Memory B cell (primary cell): ENCODE measurements at regions not wholly inside any gene's neighbourhood (a gene's known extent, or its start where the extent isn't known, plus 50 kb on each side); places are given as distances from the start of the nearest gene placed in this dataset.
"Not testable (repeated sequence)": the region's sequence is repeated elsewhere in the genome, so short reads cannot be mapped to it uniquely, and the experiment has no call there.

Experiments
- ATAC-seq: fragments of 150-1000 bp; cut with Tn5 transposase; 2 replicates; pipeline ENCODE4 v1.10.0; 2021; ENCODE audit warnings: low read depth, mild to moderate bottlenecking, moderate library complexity
- DNase-seq, 2 donors: peaks; one replicate each; pipeline ENCODE4 v3.0.0; 2022; ENCODE audit warnings: low spot score in 2 of 2
- H3K27ac Mint-ChIP-seq: one replicate; pipeline ENCODE4 v1.8.0; 2022; ENCODE audit warnings: mild to moderate bottlenecking, moderate library complexity, mixed read lengths
- H3K27me3 Mint-ChIP-seq: one replicate; pipeline ENCODE4 v1.8.0; 2022; ENCODE audit warnings: mixed read lengths
- H3K36me3 Mint-ChIP-seq: one replicate; pipeline ENCODE4 v1.8.0; 2022; ENCODE audit warnings: mild to moderate bottlenecking, mixed read lengths
- H3K4me1 Mint-ChIP-seq: one replicate; pipeline ENCODE4 v1.8.0; 2022; ENCODE audit warnings: mixed read lengths
- H3K4me3 Mint-ChIP-seq: one replicate; pipeline ENCODE4 v1.8.0; 2022; ENCODE audit warnings: mild to moderate bottlenecking, moderate library complexity, mixed read lengths
- H3K9me3 Mint-ChIP-seq: one replicate; pipeline ENCODE4 v1.8.0; 2022; ENCODE audit warnings: mixed read lengths

DNA sequence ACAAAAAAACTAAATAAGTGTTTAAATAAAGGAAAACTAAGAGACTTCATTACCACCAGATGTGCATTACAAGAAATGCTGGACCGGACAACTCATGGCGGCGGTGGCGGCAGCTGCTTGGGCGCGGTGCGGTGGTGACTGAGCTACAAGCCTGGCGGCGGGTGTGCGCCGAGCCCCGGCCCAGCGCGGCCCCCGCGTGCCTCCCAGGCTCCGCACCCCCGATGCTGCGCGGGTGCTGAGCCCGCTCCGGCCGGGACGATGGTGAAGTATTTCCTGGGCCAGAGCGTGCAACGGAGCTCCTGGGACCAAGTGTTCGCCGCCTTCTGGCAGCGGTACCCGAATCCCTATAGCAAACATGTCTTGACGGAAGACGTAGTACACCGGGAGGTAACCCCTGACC, 52.2 kb upstream of the RCOR3 start:
- Mint-ChIP-seq H3K4me1 (no peaks in the 10 kb centered on the region), H3K36me3 (no peaks in the 10 kb centered on the region), H3K27ac (no peak overlapping the region), H3K4me3 (no peak overlapping the region), H3K9me3 (no peaks in the 10 kb centered on the region), H3K27me3 (no peaks in the 10 kb centered on the region)
- DNase-seq = no peak
- ATAC-seq = no peak

DNA sequence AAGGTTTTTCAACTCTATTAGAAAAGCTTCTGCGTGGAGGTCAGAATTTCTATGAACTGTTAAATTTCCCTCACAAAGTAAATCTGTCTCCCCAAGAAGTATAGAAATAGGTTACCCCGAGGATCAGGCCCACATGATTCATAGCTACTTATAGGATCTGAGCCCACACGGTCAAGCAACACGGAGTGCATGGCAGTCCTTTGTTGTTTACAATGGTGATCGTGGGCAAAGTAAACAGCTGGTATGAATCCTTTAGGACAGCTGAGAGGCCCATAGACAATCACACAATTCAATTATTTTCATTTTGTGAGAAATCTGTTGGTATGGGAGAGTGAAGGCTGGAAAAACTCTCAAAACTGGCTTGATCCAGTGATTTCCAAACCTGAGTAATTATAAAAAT, 58.9 kb upstream of the RCOR3 start:
- Mint-ChIP-seq H3K27me3 (peaks cover under 1% of the 10 kb centered on the region), H3K4me3 (no peak overlapping the region), H3K36me3 (no peaks in the 10 kb centered on the region), H3K9me3 (peaks cover 5% of the 10 kb centered on the region), H3K27ac (no peak overlapping the region), H3K4me1 (no peaks in the 10 kb centered on the region)
- no peak for DNase-seq
- no peak for ATAC-seq

DNA sequence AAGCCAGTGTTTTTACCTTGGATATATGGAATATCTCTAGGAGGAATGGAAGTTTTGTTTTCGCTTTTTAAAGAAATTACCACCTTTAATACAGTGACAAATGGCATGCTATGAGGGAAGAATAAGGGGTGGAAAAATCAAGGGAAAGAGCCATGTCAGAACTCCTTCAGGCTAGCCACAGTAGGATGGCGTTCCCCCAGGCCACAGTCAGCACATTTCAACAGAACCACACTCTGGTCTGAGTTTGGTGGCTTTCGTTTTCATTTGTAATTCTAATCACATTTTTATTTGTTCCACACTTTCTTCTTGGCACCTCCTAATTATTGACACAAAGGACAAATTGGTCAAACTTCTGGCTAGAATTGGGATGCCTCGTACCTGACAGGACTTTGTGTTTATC, 60.3 kb upstream of the RCOR3 start:
- Mint-ChIP-seq H3K27ac (no peak overlapping the region), H3K9me3 (peaks cover 5% of the 10 kb centered on the region), H3K27me3 (peaks cover 2% of the 10 kb centered on the region)

DNA sequence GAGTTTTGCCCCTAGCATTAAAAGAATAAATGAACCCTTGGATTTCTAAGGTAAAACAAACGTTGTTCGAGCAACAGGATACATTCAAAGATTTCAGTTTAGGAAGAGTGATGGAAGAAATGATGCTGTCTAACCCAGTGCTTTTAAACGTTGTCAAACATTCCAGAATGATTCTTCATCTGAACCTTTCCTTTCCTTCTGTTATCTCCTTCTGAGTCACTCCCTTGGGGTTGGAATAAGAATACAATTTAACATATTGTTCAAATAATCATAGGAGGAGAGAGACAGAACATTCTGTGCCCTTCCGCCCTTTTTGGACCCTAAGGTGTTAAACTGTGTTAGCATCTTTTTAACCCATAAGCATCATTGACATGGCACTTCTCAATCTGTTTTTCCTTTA, 61.1 kb upstream of the RCOR3 start:
- DNase-seq (no peak), ATAC-seq (no peak)
- Mint-ChIP-seq H3K4me1 (no peaks in the 10 kb centered on the region), H3K27me3 (peaks cover 2% of the 10 kb centered on the region), H3K27ac (no peak overlapping the region), H3K36me3 (no peaks in the 10 kb centered on the region), H3K4me3 (no peak overlapping the region), H3K9me3 (peaks cover 5% of the 10 kb centered on the region)

More for the DNA sequence above, 60.3 kb upstream of the RCOR3 start:
- no peak overlapping the region for H3K4me3 Mint-ChIP-seq
- ATAC-seq (no peak), DNase-seq (no peak)
- no peaks in the 10 kb centered on the region for H3K4me1 Mint-ChIP-seq
- H3K36me3 Mint-ChIP-seq = no peaks in the 10 kb centered on the region

DNA sequence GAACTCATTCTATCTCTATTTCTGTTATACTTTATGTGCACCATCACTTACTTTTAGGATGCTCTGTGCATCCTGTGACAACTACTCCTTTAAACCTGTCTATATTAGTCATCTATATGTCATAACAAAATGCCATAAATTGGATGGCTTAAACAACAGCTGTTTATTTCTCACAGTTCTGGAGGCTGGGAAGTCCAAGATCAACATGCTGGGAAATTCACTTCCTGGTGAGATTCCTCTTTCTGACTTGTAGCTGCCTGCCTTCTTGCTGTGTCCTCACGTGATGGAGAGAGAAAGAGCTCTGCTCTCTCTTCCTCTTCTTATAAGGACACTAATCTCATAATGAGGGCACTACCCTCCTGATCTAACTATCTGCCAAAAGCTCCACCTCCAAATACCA, 62.3 kb upstream of the RCOR3 start:
- H3K36me3 Mint-ChIP-seq = no peaks in the 10 kb centered on the region
- no peaks in the 10 kb centered on the region for H3K4me1 Mint-ChIP-seq
- no peak overlapping the region for H3K27ac Mint-ChIP-seq
- ATAC-seq (no peak), DNase-seq (no peak)
- peaks cover 5% of the 10 kb centered on the region for H3K9me3 Mint-ChIP-seq
- H3K4me3 Mint-ChIP-seq = no peak overlapping the region
- H3K27me3 Mint-ChIP-seq = peaks cover 2% of the 10 kb centered on the region

DNA sequence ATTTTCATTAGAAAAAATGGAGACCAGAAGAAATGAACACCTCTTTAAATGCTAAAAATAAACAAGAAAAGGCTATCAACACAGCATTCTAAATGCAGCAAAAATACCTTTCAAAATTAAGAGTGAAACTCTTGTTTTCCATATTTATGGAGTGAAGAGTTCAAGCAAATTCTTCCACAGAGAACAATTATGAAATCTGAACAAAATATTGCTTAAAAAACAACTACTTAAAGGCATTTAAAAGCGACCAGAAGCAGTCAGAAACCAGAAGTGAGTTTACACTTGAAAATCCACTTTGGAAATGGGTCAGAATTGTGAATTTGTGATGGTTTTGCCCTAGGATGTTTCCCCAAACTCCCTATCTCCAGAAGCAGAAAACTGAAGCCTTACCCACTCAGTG, 60.9 kb upstream of the KCNH1 start:
- H3K27me3 Mint-ChIP-seq = peaks cover 2% of the 10 kb centered on the region
- peaks cover 5% of the 10 kb centered on the region for H3K9me3 Mint-ChIP-seq
- H3K4me3 Mint-ChIP-seq = no peak overlapping the region

DNA sequence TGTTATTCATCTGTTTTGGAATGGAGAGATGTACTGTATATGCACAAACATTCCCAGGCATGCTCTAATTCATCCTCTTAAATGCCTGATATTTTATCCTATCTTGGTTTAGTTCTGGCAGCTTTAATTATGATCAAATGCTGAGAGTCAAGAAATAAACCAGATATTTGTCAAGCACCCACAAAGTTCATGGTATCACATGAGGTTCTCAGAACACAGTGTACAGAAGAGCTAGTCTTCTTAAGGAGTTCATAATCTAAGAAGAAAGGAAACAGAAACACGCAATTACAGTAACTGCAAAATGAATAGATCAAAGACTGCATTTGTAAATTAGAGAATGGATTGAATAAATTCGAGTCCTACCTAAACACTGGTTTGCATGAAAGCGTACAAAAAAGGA, 58.3 kb upstream of the KCNH1 start:
- Mint-ChIP-seq H3K9me3 (peaks cover 5% of the 10 kb centered on the region), H3K36me3 (peaks cover 9% of the 10 kb centered on the region), H3K4me3 (no peak overlapping the region), H3K4me1 (peaks cover 8% of the 10 kb centered on the region), H3K27me3 (peaks cover 2% of the 10 kb centered on the region), H3K27ac (no peak overlapping the region)
- DNase-seq = no peak
- no peak for ATAC-seq

More for the DNA sequence above, 60.9 kb upstream of the KCNH1 start:
- no peak for ATAC-seq
- Mint-ChIP-seq H3K4me1 (peaks cover 2% of the 10 kb centered on the region), H3K27ac (no peak overlapping the region), H3K36me3 (no peaks in the 10 kb centered on the region)
- no peak for DNase-seq

DNA sequence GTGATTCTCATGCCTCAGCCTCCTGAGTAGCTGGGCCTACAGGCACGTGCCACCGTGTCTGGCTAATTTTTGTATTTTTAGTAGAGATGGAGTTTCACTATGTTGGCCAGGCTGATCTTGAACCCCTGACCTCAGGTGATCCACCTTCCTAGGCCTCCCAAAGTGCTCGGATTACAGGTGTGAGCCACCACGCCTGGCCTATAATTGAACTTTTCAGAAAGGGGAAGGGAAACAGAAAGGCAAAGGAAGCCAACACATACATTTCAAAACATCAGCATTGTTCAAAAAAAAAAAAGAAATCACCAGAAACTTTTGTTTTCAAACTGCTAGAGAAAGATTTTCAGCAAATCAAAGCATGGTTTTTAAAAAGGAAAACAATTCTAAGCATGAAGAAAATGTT, 54.8 kb upstream of the KCNH1 start:
- H3K4me3 Mint-ChIP-seq, H3K36me3 Mint-ChIP-seq, DNase-seq, H3K4me1 Mint-ChIP-seq, H3K27me3 Mint-ChIP-seq, H3K9me3 Mint-ChIP-seq: not testable (repeated sequence)
- H3K27ac Mint-ChIP-seq = peak overlapping the region; percentile 80
- ATAC-seq = peak; percentile 77

DNA sequence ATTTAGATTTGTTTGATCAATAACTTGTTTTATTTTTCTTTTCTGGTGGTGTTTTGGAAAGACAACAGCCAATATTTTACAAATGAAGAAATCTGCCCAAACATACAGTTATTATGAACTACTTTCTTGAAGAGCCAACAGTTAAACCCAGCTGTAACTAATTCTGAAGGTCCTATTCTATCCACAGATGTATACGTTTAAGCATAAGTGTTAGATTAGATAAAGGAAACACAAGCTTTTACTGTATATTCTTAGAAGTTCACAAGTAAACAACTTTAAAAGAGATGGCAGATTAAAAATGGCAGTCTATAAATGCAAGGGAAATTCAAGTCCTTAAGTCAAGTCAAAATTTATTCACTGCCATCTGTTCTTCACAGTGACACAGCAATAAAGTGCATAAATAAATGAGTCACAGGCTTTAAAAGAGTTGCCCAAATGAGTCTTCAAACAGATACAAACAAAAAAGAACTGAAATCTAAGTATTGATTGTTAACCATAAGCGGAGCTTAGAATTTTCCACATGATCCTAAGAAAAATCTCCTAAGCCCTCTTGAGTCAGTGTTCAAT, 49.9 kb upstream of the KCNH1 start:
- H3K36me3 Mint-ChIP-seq = peaks cover 7% of the 10 kb centered on the region
- H3K27ac Mint-ChIP-seq = no peak overlapping the region
- no peak for ATAC-seq

More for the DNA sequence above, 49.9 kb upstream of the KCNH1 start:
- Mint-ChIP-seq H3K9me3 (no peaks in the 10 kb centered on the region), H3K4me1 (peaks cover 7% of the 10 kb centered on the region), H3K27me3 (peaks cover 6% of the 10 kb centered on the region), H3K4me3 (no peak overlapping the region)
- no peak for DNase-seq
